NT2/D1 (cell line): ENCODE measurements at regions not wholly inside any gene's neighbourhood (a gene's known extent, or its start where the extent isn't known, plus 50 kb on each side); places are given as distances from the start of the nearest gene placed in this dataset.

Experiments used
- SUZ12 ChIP-seq: IDR thresholded peaks from 2 replicates; pipeline ENCODE4 v1.6.1; 2011; ENCODE audit not compliant: insufficient read length, insufficient read depth; ENCODE audit errors: extremely low read depth
- YY1 ChIP-seq: IDR thresholded peaks from 2 replicates; pipeline ENCODE4 v1.6.1; 2011; ENCODE audit not compliant: insufficient read length, insufficient read depth
- ZNF274 ChIP-seq: IDR thresholded peaks from 2 replicates; pipeline ENCODE4 v1.6.1; 2011; ENCODE audit warnings: mild to moderate bottlenecking, low read depth, low read length

GRCh38 chr1:189226779-189227178 is 1250.9 kb downstream of the BRINP3 start:
- TF ChIP-seq ZNF274: no peak
- TF ChIP-seq SUZ12: no peak
- no peak for TF ChIP-seq YY1
